ENCODE measurements at regions not wholly inside any gene's neighbourhood (a gene's known extent, or its start where the extent isn't known, plus 50 kb on each side); places are given as distances from the start of the nearest gene placed in this dataset.

DNA sequence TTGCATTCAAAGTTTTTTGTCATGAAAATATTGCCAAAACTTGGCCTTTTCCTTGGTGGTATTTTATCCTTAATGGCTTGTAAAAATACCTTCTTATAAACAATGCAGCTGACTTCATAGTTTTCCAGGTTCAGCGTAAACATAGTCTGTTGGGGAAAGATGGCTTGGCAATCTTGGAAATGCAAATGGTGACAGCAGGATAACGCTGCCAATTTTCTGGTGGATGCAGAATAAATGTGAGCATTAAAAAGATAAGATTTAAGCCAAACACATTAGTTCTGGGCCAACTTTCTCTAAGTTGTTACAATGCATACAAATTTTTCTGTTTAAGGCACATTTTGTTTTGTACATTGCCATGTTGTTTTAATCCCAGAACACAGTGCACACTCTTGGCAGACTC is 147.0 kb upstream of the POU1F1 start:
- DNase-seq = no peak

DNA sequence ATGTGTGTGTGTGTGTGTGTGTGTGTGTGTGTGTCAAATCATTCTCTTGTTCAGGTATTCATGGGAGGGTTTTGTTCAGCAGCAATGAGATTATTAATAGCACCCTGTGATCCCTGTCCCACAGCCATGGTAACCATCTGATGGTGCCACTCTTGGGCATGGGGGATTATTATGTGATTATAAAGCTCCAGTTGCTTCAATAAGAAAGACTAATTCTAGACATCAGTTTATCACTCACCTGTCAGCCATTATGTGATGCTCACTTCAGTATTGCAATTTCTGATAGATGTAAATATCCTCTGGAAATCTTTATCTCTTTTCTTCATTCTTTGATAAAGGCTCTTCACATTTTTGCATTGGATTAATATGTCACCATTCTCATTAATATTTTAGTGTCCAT is 145.9 kb upstream of the POU1F1 start:
- no peak for DNase-seq

DNA sequence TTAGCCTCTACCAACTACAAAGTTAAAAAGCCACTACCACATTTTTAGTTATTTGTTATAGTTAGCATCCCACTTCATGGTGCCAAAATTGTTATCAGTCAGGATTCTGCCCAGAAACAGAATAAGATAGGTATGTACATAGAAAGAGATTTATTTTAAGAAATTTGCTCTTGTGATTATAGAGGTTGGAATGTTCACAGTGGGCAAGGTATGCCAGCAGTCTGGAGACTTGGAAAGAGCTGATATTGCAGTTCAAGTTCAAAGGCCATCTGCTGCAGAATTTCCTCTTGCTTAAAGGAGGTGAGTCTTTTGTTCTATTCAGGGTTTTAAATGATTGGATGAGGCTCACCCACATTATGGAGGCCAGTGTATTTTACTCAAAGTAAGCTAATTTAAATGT is 143.8 kb upstream of the POU1F1 start:
- no peak for DNase-seq

DNA sequence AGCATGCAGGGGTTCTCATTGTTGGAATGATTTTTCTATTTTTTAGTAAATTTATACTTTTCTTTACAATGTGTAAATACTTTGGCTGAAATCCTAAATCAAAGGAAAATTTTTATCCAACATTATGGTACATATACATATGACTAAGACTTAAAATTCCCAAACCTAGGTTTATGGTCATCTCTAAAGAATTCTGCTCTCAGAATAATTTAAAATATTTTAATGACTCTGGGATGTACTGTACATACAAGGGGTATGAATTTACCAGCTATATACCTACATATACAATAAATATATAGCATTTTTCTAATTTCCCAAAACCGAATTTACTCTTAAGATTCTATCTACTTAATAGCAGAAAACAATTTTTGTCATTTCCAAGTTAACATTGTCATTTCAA is 137.9 kb upstream of the POU1F1 start:
- DNase-seq = no peak

DNA sequence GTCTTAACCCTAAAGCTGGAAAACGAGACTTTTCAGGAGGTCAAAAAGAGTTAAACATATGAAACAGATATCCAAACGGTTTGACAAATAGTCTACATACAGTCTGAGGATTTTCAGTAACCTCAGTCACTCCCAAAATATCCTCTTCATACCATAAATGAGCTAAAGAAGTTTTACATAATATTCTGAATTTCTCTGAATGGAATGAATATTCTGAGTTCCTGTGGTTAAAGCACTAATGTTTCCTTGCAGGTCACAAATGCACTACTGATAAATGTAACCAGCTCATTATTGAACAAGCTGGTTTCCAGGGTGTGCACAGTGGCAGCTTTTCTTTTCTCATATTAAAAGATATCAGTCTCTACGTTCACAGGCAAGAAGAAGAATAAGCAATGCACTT is 137.4 kb upstream of the POU1F1 start:
- no peak for DNase-seq

DNA sequence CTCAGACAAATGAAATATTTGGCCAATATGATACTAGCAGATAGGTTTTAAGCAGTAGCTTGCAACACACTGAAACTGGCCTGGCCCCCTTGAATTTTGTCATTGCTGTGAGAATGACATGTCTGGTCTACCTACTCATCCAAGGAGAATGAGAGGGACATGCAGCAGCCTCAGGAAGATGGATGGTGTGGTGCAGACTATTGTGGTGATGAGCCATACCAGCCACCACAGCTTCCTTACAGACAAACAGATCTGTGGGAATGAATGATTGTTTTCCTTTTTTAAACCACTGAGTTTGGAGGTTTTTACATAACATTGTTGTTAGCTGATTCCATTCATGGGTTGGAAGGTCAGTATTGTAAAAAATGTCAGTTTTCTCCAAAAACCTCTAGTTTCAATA is 133.7 kb upstream of the POU1F1 start:
- DNase-seq = no peak

DNA sequence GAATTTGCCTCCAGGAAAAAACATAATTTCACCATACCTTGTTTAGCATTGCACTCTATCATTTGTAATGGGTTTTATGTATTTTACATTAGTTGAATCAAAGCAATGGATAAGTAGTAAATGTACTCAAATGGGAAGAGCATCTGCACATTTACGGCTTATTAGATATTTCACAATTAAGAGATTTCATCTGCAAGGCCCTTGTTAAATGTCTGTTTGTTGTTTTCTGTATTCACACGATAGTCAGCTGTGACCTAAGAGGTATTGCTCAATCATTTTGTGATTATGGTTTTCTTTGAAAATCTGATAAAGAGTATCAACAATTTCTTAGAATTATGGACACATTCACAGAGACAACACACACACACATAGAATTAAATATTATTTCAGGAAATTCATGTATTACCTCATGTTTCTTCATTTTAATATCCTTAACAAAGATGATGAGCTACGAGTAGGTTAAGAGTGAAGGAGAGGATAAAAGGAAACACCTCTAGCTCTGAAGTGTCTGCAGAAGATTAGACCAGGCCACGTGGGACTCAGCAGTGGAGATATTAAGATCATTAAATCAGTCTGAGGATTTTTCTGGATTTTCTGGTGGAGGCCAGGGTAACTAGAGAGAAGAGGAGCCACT is 121.9 kb upstream of the POU1F1 start:
- DNase-seq = no peak

DNA sequence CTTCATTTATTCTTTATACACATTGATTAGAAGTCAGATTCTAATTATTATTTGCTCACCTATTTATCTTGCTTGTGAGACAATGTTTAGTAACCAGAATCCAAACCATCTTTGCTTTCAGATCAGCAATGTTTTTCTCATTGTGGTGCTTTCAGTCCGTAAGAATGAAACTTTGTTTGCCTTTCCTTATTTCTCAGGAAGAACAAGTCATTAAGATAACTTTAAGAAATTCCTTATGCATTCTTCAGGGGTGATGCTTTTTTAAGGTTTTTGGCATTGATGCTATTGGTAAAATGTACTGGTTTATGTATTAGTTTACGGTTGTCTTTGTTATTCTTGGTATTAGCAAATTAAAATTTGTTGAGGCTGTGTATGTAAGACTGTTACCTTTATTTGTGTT is 120.8 kb upstream of the POU1F1 start:
- DNase-seq = no peak

DNA sequence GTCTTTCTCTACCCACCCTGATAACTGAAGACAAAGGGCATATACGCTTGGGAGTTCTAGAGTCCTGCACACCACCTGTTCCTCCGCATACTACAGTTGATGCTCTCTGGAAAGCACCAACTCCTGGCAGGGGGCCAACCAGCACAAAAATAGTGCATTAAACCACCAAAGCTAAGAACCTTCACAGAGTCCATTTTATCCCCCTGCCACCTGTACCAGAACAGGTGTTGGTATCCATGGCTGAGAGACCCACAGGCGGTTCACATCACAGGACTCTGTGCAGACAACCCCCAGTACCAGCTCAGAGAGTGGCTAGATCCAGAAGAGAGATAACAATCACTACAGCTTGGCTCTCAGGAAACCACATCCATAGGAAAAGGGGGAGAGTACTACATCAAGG is 114.4 kb upstream of the POU1F1 start:
- DNase-seq = no peak

DNA sequence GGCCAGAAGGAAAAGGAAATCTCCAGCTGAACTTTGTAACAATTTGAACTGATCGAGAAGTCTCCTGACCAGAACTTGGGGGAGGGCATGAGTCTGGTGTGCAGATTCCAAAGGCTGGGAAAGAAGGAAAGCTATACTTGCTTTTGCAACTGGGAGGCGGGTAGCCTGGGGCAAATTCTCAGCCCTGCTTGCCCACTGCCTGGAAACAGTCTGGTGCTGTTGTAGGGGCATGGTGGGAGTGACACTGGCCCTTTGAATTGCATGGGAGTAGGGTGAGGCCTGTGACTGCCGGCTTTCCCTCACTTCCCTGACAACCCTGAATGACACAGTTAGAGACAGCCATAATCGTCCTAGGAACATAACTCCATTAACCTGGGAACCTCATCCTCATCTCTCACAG is 114.0 kb upstream of the POU1F1 start:
- DNase-seq = no peak

DNA sequence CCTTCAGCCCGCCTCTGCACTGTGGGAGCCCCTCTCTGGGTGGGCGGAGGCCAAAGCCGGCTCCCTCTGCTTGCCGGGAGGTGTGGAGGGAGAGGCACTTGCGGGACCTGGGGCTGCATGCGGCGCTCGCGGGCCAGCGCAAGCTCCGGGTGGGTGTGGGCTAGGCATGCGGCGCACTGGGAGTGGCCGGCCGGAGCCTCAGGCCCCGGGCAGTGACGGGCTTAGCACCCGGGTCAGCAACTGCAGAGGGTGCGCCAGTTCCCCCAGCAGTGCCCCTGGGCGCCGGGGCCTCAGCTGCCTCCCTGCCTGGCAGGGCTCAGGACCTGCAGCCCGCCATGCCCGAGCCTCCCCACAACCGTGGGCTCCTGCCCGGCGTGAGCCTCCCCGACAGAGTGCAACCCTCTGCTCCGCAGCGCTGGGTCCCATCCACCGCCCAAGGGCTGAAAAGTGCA is 98.9 kb upstream of the POU1F1 start:
- no peak for DNase-seq

DNA sequence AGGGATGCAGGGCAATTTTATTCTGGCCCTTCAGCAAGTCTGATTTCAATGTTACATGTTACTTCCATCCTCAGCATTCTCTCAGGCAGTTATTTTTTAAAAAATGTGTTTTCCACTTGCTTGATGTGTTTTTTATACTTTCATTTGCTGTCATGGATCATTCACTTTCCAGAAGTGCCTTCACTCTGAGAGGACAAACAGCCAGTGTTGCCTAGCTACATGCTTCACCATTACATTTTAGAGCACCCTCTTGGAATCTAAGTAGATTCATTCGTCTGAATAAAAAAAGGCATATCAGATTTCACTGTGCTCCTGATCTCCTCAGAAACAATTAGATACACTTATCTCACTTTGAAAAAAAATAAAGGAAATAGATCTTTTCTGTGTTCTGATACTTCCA is 93.6 kb upstream of the POU1F1 start:
- DNase-seq = no peak

DNA sequence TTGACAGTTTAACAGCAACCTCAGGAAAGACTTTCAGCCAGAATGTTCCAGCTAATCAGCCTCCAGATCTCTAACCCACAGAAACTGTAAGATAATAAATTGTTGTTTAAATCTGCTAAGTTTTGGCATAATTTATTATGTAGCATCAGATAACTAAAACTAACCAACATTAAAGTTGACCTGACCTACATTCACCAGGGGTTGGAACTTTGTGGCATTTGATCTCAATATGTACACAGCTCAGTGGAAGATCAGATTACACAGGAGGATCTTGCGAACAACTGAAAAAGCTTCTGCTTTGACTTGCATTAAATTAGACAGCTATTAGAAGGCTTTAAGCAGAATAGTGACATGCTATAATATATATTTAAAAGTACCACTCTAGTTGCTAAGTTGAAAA is 91.4 kb upstream of the POU1F1 start:
- DNase-seq = no peak

DNA sequence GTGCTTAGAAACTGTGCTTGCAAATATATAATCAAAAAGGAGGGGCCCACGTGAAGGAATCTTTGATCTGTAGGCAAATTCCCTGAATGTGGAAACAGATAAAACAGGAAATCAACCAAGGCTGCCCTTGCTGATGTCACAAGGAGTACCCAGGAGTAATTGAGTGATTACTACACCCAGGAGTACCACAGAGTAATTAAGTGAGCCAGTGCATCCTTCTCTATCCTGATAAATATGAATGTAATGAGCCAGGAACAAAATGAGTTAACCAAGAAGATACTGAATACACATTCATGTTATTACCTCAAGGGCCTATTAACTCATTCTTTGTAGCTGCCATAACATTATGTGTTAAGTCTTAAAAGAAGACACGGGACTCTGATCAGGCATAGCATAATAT is 87.3 kb upstream of the POU1F1 start:
- DNase-seq = no peak

DNA sequence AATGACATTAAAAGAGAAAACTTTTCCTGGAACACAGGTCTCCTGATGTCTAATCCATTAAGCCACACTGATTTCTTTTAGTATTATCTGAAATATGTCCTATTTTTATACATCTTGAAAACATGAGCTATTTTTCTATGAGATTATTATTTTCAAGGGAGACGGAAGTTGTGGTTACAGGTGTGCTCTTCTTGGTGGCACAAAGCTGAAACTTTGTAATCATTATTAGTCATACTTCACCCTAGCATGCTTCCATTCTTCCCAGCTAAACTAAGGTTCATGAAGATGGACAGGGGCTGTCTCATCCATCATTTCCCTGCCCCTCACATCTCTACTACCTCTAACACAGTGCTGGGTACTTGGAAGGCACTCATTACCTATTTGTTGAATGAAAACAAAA is 85.6 kb upstream of the POU1F1 start:
- no peak for DNase-seq

DNA sequence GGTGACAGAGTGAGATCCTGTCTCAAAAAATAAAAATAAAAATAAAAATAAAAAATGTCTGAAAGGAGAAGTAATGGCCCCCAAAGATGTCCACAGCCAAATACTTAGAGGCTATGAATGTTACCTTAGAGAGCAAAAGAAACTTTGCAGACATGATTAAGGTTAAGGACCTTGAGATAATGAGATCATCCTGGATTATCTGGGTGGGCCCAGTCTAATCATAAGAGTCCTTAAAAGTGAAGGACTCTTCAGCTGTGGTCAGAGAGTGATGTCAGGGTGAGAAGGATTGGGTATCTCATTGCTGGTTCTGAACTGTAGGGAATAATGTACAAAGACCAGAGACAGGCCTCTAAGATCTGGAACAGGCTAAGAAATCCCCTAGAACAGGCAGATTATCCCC is 84.9 kb upstream of the POU1F1 start:
- no peak for DNase-seq

DNA sequence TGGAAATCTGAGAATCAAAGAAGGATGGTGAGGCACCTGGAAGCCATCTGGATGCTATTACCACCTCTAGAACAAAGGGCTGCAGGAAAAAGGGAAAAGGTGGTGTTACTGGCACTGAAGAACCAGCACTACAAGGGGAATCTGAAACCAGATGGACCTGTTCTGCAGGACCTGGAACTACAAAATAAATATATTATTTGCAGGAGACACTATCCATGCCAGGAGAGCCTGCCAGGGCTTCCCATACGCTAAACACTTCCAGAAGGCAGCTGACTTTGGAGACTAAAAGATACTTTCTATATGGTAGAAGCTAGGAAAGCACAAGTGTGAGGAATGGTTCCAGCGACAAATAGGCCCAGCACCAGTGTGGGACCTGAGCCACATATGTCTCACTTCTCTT is 83.4 kb upstream of the POU1F1 start:
- no peak for DNase-seq

DNA sequence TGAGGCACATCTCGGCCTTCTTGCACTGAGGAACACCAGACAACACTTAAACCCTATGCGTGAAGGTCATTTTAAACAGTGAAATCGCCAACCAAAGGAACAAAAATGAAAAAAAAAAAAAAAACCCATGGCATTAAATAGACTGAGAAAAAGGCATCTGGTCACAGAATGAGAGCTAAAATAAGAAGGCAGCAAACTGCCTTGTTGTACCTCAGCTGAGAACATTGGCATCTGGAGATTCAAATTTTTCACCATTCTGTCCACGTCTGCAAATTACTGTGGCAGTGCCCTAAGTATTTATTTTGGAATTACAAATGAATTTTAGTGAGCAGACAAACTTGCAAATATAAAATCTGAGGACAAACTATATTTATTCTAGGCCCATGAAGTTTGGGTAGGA is 82.6 kb upstream of the POU1F1 start:
- no peak for DNase-seq

DNA sequence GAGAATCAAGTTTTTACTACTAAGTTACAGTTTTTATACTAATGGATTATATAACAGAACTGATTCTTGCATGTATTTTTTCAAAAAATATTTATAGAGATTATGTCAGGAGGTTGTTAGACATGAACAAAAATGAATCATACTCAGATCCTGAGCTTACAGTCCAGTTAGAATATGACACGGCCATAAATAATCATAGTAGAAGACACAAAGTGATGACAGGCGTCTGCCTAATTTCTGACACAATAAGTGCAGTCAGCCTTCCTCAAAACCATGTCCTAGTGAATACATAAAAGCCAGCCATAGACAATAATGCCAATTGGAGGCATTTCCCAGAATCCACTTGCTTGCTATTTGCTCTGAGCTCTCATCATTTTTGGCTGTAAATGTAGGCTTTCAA is 81.7 kb upstream of the POU1F1 start:
- no peak for DNase-seq

DNA sequence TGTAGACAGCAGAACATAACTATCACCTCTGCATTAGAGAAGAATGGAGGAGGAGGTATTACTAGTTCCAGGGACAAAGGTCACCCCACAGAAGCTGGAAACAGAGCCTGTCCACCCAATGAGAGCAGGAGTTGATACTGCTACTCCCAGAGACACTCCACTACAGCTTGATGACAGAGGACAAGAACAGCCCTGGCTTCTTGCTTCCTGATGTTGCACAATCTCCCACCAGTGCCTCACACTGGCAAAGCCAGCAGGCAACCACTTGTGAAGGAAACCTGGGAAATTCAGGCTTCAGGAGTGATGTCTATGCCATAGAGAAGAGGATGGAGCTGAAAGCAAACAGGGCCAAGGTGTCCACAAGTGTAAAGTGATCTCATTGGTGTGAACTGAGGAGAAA is 78.0 kb upstream of the POU1F1 start:
- DNase-seq = no peak

DNA sequence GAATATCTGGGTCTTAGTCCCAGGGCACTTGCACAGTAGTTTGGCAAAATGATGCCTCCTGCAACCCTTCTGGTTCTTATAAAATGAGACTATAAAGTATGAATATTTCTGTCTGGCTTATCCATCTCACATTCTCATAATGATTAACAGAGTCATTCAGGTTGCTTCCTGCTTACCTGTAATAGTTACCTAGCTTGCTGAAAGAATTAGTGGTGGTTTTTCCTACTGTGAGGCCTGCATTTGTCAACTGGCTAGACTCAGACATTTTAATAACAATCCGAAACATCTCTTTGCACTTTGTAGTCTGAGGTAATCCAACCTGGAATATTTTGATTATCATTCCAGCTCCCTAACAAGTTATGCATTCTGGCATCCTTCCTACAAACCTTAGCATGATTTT is 75.6 kb upstream of the POU1F1 start:
- DNase-seq = no peak

DNA sequence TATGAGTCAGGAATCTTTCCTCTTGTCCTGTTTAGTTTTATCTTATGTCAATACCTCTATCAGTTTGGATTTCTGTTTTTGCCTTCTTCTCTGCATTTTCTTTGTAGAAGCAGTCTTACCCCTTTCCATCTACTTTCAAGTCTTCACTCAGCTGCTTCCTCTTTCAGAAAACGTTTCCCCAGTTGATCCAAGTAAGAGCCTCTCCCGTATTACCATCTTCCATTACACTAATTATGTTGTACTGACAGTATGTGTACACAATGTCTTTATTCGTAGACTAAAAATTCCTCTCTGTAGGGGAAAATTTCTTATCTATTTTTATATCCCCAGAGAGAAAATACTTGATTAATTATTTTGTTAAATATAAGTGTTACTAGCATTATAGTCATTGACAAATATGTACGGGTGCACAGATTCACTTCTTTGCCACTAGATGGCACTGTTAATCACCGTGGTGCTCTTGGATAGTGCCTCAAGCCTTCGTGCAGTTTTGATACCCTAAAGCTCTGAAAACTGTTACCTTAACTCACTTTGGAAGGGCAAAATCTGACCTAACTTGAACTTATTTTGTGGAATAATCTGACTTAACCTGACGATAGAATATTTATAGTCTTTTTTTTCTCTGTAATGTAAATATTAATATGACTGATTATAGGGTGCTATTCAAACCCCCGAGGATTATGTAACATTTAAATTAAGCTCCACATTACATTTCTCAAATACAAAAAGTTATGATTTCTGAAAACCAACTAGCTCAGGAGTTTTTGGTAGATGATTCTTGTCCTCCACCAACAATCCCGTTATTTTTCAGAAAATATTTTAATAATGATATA is 74.2 kb upstream of the POU1F1 start:
- peak in 6 of 51 donors; percentile 1 to 34 (median 8) for DNase-seq

DNA sequence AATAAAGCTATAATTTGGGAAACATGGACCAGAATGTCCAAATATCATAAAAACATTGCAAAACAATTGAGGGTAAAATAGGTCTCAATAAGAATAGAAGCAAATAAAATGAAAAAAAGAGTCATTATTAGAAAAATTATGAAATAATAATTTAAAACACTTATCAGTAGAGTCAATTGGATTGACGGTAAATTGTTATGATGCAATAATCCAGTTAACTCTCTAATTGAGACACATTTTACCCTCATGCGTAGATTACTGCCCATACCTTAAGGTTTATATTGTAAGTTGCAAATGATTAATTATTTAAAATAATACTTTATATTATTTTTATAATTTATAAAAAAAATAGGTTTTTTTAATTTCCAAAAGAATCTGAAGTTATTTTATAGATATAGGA is 73.4 kb upstream of the POU1F1 start:
- DNase-seq = no peak

DNA sequence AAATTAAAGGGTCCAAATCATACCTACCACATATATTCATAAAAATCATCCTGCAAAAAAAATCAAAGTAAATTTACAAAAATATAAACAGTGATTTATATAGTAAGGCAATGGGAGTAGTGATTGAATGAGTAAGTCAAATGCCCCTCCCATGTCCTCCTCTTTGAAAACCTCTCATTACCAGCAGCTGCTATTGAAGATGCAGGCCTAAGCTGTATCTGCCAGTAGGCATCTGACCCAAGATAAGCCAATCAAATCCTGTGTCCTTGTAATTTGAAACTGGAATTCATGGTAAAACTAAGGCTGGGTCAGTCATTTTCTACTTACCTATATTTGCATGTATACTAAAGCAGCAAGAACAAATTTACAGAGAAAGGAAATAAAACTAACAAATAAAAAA is 60.4 kb upstream of the POU1F1 start:
- DNase-seq = no peak
